ENCODE measurements at regions not wholly inside any gene's neighbourhood (a gene's known extent, or its start where the extent isn't known, plus 50 kb on each side); places are given as distances from the start of the nearest gene placed in this dataset.

DNA sequence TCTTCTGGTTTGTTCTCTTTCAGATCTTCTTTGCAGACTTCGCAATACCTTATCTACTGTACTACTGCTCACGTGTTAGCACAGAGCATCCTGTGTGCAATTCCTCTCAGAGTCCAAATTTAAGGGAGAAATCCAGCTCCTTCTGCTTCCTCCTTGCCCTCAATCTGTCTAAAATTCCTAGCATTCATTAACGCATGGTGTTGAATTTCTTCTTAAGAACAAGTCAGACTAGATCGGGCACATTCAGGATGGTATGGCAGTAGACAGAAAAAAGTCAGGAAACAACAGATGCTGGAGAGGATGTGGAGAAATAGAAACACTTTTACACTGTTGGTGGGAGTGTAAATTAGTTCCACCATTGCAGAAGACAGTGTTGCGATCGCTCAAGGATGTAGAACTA is 206.1 kb upstream of the CDH7 start:
- DNase-seq: no peak

DNA sequence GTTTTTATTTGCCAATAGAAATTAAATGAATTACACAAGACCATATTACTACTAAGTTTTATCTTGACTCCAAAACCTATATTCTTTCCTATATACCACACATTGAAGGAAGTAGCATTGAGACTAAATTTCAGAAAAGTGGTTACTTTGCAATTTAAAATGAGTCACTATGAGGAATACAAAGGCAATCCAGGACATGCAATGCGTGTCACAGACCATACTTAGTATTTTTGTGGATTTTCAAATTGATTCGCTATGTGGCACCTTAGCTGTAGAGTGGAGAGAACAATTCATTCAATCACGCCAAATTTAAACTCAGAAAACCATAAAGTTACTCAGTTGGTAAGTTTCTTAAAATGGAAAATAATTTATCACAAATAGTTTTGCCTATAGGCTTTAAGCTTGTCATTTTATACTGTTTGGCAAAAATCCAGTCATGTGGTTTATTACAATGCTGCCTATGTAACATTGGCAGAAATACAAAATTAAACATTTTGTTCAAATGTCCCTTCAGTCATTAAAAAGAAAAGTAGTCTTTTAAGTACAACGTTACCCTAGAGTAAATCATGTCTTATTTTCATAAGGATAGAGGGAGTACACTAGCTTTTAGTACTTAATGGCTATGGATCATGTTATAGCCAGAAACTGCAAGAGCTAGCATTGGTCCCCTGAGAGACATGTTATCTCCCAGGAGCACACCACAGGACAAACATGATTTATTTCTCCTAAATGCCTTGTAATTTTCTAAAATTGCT is 222.8 kb upstream of the CDH7 start:
- DNase-seq: peak; percentile 59

DNA sequence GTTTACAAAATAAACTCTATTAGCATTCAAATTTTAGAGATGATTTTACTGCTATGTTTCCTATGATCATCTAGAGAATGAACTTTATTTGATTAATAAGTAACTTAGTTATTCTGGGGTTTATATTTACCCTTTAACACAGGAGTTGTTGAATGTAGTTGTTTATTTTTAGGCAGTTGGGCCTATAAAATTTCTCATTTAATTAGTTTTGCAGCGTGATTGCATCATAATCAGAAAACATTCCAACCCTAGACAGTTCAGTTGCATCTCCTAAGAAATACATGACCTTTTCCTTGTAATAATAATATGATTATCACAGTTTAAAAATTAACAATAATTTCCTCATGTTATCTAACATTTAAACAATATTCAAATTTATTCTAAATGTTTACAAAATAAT is 224.7 kb upstream of the CDH7 start:
- no peak for DNase-seq

GRCh38 chr18:65523461-65523860 is 227.4 kb upstream of the CDH7 start:
- DNase-seq: no peak

GRCh38 chr18:65522907-65523306 is 227.9 kb upstream of the CDH7 start:
- no peak for DNase-seq

- DNase-seq: no peak
Observed at GRCh38 chr18:65516209-65516608, 234.6 kb upstream of the CDH7 start.

GRCh38 chr18:65498605-65499004 is 252.2 kb upstream of the CDH7 start:
- no peak for DNase-seq

DNA sequence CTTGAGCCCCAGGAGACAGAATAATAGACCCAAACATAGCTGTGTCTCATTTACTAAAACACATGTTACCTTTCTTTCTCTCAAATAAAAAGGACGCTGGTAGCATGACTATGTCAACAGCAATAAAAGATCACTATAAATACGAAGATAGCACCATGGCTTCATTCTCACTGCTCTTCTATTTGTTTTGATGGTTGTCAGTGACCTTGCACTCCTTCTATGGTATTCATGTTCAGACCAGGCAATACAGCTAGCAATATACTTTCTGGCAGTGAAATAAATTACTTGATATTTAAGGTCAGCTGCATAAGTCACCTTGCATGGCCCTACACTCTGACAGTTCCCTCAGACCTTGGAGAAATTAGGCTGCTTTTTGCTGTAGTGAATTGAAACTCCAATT is 263.2 kb upstream of the CDH7 start:
- DNase-seq: no peak

GRCh38 chr18:65477455-65477854 is 273.4 kb upstream of the CDH7 start:
- DNase-seq: no peak

GRCh38 chr18:65468881-65469280 is 281.9 kb upstream of the CDH7 start:
- no peak for DNase-seq

DNA sequence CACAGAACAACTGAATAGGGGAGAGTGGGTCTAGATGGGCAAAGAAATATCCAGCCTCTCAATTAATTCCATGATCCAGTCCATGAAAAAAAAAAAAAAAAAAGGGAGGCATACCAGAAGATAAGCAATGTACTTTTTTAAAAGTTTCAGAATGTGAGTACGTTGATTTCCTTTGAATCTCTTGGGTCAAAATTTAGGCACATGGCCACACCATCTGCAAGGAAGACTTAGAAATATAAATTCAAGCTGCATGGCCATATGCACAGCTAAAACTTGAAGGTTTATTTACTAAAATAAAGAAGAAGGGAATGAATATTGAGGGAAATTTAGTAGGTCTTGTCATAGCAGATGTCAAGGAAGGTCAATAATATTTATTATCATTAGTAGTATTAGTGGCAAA is 286.5 kb upstream of the CDH7 start:
- no peak for DNase-seq

DNA sequence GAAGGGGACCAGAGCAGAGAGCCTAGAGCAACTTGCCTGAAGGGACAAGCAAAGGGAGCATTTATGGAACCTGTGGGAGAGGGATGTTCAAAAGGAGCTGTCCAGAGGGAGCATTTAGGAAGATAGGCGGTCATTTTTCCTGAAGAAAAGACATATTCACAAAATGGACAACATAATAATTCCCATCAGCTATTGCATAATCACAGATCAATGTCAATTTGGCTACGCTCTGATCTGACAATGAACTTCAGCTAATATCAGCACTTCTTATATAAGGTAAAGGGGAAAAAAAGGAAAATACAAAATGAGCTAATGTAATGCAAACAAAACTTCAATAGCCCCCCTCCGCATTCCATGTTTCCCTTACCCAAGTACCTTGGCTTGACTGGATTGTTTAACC is 291.1 kb upstream of the CDH7 start:
- no peak for DNase-seq

DNA sequence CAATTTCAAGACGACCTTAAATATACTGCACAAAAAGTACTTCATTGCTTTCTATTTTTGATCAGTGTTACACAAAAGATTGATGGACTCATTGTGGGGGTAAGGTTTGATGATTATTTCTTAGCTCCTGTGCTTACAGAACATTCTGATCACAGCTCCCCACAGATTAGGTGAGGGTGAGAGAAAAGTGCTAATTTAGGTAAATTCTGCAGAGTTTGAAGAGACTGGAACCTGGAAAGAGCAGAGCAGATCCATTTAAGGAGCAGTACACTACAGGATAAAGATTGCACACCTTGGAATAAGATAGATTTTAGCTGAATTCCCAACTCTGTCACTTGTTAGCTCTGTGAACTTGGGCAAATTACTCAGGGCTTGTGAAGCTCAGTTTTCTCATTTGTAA is 291.9 kb upstream of the CDH7 start:
- no peak for DNase-seq

DNA sequence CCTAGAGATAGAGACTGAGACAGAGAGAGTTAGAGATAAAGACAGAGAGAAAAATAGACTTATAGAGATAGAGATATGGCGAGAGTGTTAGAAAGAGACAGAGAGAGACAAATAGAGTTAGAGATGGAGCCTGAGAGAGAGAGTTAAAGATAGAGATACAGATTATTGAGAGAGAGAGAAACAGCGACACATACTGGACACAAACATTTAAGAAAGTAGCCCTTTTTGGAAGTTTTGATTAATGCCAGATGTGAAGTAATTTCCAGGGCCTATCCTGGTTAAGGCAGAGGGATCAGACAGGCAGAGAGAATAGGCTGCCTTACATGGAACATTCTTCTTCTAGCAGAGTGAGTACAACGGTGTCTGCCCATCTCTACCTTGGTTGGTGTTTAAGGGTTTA is 311.6 kb upstream of the CDH7 start:
- DNase-seq: no peak

DNA sequence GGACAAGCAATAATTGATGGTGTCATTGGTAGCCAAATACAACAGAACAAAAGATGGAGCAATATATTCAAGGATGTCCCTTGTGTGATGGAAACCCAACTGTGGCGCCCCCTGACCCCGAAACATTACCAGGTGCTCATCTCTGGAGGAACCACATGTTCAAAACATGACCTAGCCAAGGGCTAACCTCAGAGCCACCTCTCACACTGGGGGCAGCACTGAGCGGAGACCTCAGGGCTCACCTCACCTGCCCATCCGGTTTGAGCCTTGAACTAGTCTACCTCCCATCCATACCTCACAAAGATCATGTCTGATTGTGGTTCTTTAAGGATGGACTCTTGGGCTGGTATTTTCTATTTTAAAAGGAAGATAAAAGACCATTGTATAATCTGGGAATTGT is 314.4 kb upstream of the CDH7 start:
- no peak for DNase-seq

GRCh38 chr18:65435534-65435933 is 315.3 kb upstream of the CDH7 start:
- DNase-seq: no peak

DNA sequence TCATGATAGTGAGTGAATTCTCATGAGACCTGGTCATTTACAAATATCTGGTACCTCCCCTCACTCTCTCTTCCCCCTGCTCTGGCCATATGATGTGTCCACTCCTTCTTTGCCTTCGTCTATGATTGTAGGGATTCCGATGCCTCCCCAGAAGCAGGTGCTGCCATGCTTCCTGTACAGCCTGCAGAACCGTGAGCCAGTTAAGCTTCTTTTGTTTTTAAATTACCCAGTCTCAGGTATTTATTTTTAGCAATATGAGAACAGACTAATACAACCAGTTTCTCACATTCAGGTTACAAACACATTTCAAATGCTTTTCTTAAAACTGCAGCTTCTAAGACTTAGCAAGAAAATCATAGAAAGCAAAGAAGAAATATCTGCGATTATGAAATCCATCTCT is 321.2 kb upstream of the CDH7 start:
- no peak for DNase-seq

- DNase-seq: no peak
Observed at GRCh38 chr18:65425366-65425765, 325.4 kb upstream of the CDH7 start.

- no peak for DNase-seq
Observed at GRCh38 chr18:65423776-65424175, 327.0 kb upstream of the CDH7 start.

DNA sequence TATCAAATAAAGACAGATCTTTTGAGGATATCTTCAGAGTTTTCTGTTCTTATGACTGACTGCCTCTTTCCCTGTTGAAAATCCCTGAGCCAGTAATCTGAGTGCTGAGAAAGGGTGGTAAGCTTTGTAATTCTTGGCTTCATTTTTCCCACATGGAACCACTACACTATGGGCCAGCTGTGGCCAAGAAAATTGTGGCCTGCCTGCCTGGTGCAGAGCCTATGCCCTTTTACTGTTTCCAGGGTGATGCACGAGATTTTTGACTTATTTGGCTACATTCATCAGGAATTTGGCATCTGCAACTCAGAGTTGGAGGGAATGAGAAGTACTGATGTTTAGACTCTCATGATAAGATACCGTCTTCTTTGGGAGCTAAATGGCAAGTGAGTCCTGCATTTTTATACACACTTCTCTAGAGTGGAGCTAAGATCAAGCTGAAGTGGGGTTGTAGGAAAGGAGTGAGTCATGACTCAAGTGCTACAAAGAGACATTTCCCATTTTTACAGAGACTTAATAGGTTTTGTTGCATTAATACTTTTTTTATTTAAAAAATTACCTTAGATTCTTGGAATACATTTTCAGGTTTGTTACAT is 328.2 kb upstream of the CDH7 start:
- DNase-seq: no peak

- no peak for DNase-seq
Observed at GRCh38 chr18:65415098-65415497, 335.7 kb upstream of the CDH7 start.

DNA sequence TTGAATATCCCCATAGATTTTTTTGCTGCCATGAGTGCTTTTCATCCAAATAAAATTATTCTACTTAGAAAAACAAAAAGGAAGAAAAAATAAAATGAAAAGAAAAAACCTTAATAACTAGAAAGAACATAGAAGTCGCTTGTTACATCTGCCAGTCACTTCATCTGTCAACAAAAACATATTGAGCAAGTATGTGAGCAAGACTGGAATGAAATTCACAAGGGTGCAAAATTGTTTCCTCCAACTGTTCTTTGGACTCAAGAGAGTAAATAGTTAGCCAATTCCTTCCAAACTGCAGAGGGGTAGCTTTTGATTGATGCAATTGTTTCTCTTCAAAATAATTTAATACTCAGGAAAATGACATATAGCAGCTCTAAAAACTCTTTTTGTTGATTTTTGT is 336.3 kb upstream of the CDH7 start:
- DNase-seq: no peak

DNA sequence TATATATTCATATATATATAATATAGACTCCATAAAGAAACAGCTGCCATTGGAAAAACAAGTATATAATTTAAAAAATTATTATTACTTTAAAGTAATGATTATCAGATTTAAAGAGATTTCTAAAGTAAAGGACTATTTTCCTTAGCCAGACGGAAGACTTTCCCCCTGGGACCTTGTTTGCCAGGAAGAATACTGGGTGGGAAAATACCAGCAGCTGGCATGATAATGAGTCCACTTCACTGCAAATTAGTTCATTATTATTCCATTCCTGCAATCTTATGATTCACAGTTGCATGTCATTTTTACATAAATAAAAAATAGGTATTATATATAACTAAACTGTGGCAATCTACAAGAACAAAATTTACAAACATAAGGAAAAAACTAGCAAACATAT is 339.8 kb upstream of the CDH7 start:
- DNase-seq: no peak

- no peak for DNase-seq
Observed at GRCh38 chr18:65409261-65409660, 341.6 kb upstream of the CDH7 start.

- DNase-seq: no peak
Observed at GRCh38 chr18:65403534-65403933, 347.3 kb upstream of the CDH7 start.
